HEK293 (cell line): ENCODE measurements at regions not wholly inside any gene's neighbourhood (a gene's known extent, or its start where the extent isn't known, plus 50 kb on each side); places are given as distances from the start of the nearest gene placed in this dataset.

Experiments used
- CTCF ChIA-PET: fragments of 350-600 bp; formaldehyde crosslinking; extraction: SDS; loops from one replicate; lab custom pipeline; 2021; ENCODE audit warnings: antibody characterized with exemption; lab: Yijun Ruan, JAX
- POLR2A ChIA-PET: fragments of 300-600 bp; formaldehyde crosslinking; extraction: SDS; loops from one replicate; lab custom pipeline; 2020; ENCODE audit warnings: antibody characterized with exemption, inconsistent platforms; lab: Yijun Ruan, JAX
- H3K27ac ChIP-seq: fragments of 200-500 bp; sonication (Bioruptor generic); 2 replicates; pipeline ENCODE4 v1.5.1; 2014; ENCODE audit warnings: low read depth, low read length, control low read depth, inconsistent platforms; ENCODE audit errors: extremely low read depth
- H3K36me3 ChIP-seq, 2 experiments: fragments of 200-500 bp in 1 of 2; sonication (Bioruptor generic) in 1 of 2; 1 replicate in 1 of 2; 2 replicates in 1 of 2; pipeline ENCODE4 v1.5.1; 2014 to 2017; ENCODE audit warnings: inconsistent platforms in 2 of 2, low read length in 2 of 2; ENCODE audit not compliant: control insufficient read depth in 2 of 2, insufficient read depth in 1 of 2
- H3K4me1 ChIP-seq: fragments of 200-500 bp; sonication (Bioruptor generic); 2 replicates; pipeline ENCODE4 v1.5.1; 2014; ENCODE audit warnings: mild to moderate bottlenecking, low read length, inconsistent platforms; ENCODE audit not compliant: control insufficient read depth, insufficient read depth
- H3K4me3 ChIP-seq: 2 replicates; pipeline ENCODE4 v1.5.1; 2011; ENCODE audit warnings: low read depth, mild to moderate bottlenecking, control low read depth, low read length, moderate library complexity
- H3K9me3 ChIP-seq: fragments of 200-500 bp; sonication (Bioruptor generic); 2 replicates; pipeline ENCODE4 v1.5.1; 2014; ENCODE audit warnings: low read depth, low read length, inconsistent platforms; ENCODE audit not compliant: control insufficient read depth, insufficient read depth
- BCL11A ChIP-seq: fragments of 450-650 bp; formaldehyde crosslinking; IDR thresholded peaks from 2 replicates; pipeline ENCODE4 v1.5.1; 2016; ENCODE audit warnings: low read depth, missing biosample characterization, missing genetic modification characterization
- KLF9 ChIP-seq: fragments of 450-650 bp; formaldehyde crosslinking; IDR thresholded peaks from 2 replicates; pipeline ENCODE4 v1.5.1; 2016; ENCODE audit warnings: missing biosample characterization, missing genetic modification characterization, low read depth
- OVOL3 ChIP-seq: fragments of 450-650 bp; formaldehyde crosslinking; IDR thresholded peaks from 2 replicates; pipeline ENCODE4 v1.5.1; 2016; ENCODE audit warnings: missing biosample characterization, missing genetic modification characterization
- TRIM28 ChIP-seq: IDR thresholded peaks from 2 replicates; pipeline ENCODE4 v1.6.1; 2011; ENCODE audit warnings: low read length, control low read depth, borderline replicate concordance
- WT1 ChIP-seq: fragments of 450-650 bp; formaldehyde crosslinking; IDR thresholded peaks from 2 replicates; pipeline ENCODE4 v1.5.1; 2016; ENCODE audit warnings: missing biosample characterization, missing genetic modification characterization
- ZNF354C ChIP-seq: fragments of 450-650 bp; formaldehyde crosslinking; IDR thresholded peaks from 2 replicates; pipeline ENCODE4 v1.5.1; 2016; ENCODE audit warnings: missing biosample characterization, missing genetic modification characterization, low read depth, borderline replicate concordance
- ZNF514 ChIP-seq: fragments of 450-650 bp; formaldehyde crosslinking; IDR thresholded peaks from 2 replicates; pipeline ENCODE4 v1.5.1; 2016; ENCODE audit warnings: missing biosample characterization, missing genetic modification characterization
- ZNF549 ChIP-seq: fragments of 450-650 bp; IDR thresholded peaks from 2 replicates; pipeline ENCODE4 v1.5.1; 2018; ENCODE audit warnings: missing biosample characterization, missing genetic modification characterization, mild to moderate bottlenecking, inconsistent platforms, moderate library complexity
- ZNF555 ChIP-seq: fragments of 450-650 bp; formaldehyde crosslinking; conservative IDR thresholded peaks from 2 replicates; pipeline ENCODE4 v1.5.1; 2017; ENCODE audit warnings: missing biosample characterization, mild to moderate bottlenecking, missing genetic modification characterization, inconsistent platforms
- ZNF600 ChIP-seq: fragments of 450-650 bp; formaldehyde crosslinking; IDR thresholded peaks from 2 replicates; pipeline ENCODE4 v1.5.1; 2016; ENCODE audit warnings: missing biosample characterization, missing genetic modification characterization
- ZNF629 ChIP-seq: fragments of 450-650 bp; formaldehyde crosslinking; IDR thresholded peaks from 2 replicates; pipeline ENCODE4 v1.5.1; 2017; ENCODE audit warnings: missing biosample characterization, missing genetic modification characterization
- ZNF658 ChIP-seq: fragments of 450-650 bp; formaldehyde crosslinking; IDR thresholded peaks from 2 replicates; pipeline ENCODE4; 2016; ENCODE audit warnings: missing biosample characterization, missing genetic modification characterization
- ZNF747 ChIP-seq: fragments of 450-650 bp; formaldehyde crosslinking; IDR thresholded peaks from 2 replicates; pipeline ENCODE4 v1.5.1; 2016; ENCODE audit warnings: missing biosample characterization, missing genetic modification characterization
- TF ChIP-seq, protein P1 (sequence below): fragments of 450-650 bp; IDR thresholded peaks from 2 replicates; pipeline ENCODE4 v1.5.1; 2018; ENCODE audit warnings: missing biosample characterization, missing genetic modification characterization
- TF ChIP-seq, protein P2 (sequence below): fragments of 450-650 bp; formaldehyde crosslinking; IDR thresholded peaks from 2 replicates; pipeline ENCODE4 v1.5.1; 2016; ENCODE audit warnings: missing biosample characterization, missing genetic modification characterization
- TF ChIP-seq, protein P3 (sequence below): fragments of 450-650 bp; formaldehyde crosslinking; IDR thresholded peaks from 2 replicates; pipeline ENCODE4 v1.5.1; 2016; ENCODE audit warnings: missing biosample characterization, missing genetic modification characterization
- TF ChIP-seq, protein P4 (sequence below): fragments of 450-650 bp; formaldehyde crosslinking; IDR thresholded peaks from 2 replicates; pipeline ENCODE4 v1.5.1; 2016; ENCODE audit warnings: missing biosample characterization, missing genetic modification characterization
- TF ChIP-seq, protein P5 (sequence below): fragments of 450-650 bp; formaldehyde crosslinking; IDR thresholded peaks from 2 replicates; pipeline ENCODE4 v1.5.1; 2016; ENCODE audit warnings: missing biosample characterization, missing genetic modification characterization, low read depth
- TF ChIP-seq, protein P6 (sequence below): fragments of 450-650 bp; formaldehyde crosslinking; IDR thresholded peaks from 2 replicates; pipeline ENCODE4 v1.5.1; 2017; ENCODE audit warnings: missing biosample characterization, missing genetic modification characterization
- TF ChIP-seq, protein P7 (sequence below): IDR thresholded peaks from 2 replicates; pipeline ENCODE4 v1.6.1; 2011; ENCODE audit warnings: mild to moderate bottlenecking, low read depth, low read length, borderline replicate concordance

DNA sequence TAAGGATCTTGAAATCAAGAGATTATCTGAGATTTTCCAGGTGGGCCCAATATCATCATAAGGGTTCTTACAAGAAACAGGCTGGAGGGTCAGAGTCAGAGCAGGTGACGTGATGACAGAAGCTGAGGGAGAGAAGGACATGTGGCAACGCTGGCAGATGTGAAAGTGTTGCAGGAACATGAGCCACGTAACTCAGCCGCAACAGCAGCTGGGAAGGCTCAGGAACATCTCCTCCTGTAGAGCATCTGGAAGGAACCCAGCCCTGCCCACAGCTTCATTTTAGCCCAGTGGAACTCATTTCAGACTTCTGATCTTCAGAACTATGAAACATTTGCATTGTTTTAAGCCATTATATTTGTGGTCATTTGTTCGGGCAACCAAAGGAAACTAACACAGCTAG, 156.3 kb upstream of the VEGFC start:
- no peak overlapping the region for H3K4me3 ChIP-seq
- TF ChIP-seq, protein P1, sequence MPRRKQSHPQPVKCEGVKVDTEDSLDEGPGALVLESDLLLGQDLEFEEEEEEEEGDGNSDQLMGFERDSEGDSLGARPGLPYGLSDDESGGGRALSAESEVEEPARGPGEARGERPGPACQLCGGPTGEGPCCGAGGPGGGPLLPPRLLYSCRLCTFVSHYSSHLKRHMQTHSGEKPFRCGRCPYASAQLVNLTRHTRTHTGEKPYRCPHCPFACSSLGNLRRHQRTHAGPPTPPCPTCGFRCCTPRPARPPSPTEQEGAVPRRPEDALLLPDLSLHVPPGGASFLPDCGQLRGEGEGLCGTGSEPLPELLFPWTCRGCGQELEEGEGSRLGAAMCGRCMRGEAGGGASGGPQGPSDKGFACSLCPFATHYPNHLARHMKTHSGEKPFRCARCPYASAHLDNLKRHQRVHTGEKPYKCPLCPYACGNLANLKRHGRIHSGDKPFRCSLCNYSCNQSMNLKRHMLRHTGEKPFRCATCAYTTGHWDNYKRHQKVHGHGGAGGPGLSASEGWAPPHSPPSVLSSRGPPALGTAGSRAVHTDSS (tag by site-specific recombination): no peak
- TF ChIP-seq, protein P2, sequence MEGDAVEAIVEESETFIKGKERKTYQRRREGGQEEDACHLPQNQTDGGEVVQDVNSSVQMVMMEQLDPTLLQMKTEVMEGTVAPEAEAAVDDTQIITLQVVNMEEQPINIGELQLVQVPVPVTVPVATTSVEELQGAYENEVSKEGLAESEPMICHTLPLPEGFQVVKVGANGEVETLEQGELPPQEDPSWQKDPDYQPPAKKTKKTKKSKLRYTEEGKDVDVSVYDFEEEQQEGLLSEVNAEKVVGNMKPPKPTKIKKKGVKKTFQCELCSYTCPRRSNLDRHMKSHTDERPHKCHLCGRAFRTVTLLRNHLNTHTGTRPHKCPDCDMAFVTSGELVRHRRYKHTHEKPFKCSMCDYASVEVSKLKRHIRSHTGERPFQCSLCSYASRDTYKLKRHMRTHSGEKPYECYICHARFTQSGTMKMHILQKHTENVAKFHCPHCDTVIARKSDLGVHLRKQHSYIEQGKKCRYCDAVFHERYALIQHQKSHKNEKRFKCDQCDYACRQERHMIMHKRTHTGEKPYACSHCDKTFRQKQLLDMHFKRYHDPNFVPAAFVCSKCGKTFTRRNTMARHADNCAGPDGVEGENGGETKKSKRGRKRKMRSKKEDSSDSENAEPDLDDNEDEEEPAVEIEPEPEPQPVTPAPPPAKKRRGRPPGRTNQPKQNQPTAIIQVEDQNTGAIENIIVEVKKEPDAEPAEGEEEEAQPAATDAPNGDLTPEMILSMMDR (tag by site-specific recombination): no peak
- TF ChIP-seq, protein P3, sequence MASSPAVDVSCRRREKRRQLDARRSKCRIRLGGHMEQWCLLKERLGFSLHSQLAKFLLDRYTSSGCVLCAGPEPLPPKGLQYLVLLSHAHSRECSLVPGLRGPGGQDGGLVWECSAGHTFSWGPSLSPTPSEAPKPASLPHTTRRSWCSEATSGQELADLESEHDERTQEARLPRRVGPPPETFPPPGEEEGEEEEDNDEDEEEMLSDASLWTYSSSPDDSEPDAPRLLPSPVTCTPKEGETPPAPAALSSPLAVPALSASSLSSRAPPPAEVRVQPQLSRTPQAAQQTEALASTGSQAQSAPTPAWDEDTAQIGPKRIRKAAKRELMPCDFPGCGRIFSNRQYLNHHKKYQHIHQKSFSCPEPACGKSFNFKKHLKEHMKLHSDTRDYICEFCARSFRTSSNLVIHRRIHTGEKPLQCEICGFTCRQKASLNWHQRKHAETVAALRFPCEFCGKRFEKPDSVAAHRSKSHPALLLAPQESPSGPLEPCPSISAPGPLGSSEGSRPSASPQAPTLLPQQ (tag by site-specific recombination): no peak
- TF ChIP-seq ZNF514 (tag by site-specific recombination) (no peak), TRIM28 (no peak), ZNF555 (tag by site-specific recombination) (no peak)
- TF ChIP-seq, protein P4, sequence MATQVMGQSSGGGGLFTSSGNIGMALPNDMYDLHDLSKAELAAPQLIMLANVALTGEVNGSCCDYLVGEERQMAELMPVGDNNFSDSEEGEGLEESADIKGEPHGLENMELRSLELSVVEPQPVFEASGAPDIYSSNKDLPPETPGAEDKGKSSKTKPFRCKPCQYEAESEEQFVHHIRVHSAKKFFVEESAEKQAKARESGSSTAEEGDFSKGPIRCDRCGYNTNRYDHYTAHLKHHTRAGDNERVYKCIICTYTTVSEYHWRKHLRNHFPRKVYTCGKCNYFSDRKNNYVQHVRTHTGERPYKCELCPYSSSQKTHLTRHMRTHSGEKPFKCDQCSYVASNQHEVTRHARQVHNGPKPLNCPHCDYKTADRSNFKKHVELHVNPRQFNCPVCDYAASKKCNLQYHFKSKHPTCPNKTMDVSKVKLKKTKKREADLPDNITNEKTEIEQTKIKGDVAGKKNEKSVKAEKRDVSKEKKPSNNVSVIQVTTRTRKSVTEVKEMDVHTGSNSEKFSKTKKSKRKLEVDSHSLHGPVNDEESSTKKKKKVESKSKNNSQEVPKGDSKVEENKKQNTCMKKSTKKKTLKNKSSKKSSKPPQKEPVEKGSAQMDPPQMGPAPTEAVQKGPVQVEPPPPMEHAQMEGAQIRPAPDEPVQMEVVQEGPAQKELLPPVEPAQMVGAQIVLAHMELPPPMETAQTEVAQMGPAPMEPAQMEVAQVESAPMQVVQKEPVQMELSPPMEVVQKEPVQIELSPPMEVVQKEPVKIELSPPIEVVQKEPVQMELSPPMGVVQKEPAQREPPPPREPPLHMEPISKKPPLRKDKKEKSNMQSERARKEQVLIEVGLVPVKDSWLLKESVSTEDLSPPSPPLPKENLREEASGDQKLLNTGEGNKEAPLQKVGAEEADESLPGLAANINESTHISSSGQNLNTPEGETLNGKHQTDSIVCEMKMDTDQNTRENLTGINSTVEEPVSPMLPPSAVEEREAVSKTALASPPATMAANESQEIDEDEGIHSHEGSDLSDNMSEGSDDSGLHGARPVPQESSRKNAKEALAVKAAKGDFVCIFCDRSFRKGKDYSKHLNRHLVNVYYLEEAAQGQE (tag by site-specific recombination): no peak
- TF ChIP-seq, protein P5, sequence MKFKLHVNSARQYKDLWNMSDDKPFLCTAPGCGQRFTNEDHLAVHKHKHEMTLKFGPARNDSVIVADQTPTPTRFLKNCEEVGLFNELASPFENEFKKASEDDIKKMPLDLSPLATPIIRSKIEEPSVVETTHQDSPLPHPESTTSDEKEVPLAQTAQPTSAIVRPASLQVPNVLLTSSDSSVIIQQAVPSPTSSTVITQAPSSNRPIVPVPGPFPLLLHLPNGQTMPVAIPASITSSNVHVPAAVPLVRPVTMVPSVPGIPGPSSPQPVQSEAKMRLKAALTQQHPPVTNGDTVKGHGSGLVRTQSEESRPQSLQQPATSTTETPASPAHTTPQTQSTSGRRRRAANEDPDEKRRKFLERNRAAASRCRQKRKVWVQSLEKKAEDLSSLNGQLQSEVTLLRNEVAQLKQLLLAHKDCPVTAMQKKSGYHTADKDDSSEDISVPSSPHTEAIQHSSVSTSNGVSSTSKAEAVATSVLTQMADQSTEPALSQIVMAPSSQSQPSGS (tag by site-specific recombination): no peak
- H3K27ac ChIP-seq: no peak overlapping the region
- H3K9me3 ChIP-seq: no peaks in the 10 kb centered on the region
- no peaks in the 10 kb centered on the region for H3K36me3 ChIP-seq
- POLR2A ChIA-PET: no interaction called here
- H3K4me1 ChIP-seq: no peaks in the 10 kb centered on the region
- CTCF ChIA-PET: interaction anchor here (0.6 kb wide), 1 partner anchor 20 kb away, joined by 4 read pairs; no protein-coding TSS in a partner anchor

DNA sequence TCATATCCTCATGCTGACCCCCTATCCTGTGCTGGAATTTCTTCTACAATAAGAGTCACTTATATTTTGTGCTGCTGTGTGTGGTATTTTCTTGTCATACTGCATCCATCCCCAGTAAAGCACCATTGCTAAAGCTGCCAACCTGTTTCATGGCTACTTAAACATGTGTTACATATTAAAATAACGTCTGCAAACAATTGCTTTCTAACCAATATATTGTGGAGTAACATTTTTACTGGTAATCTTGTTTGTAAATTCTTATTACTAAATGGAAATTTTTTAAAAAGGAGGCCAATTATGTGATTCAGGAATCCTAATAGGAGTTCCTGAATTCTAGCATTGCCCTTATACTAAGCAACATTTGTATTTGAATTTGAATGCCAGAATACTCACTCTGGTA, 160.3 kb upstream of the VEGFC start:
- Histone ChIP-seq H3K4me3 (no peak overlapping the region), H3K9me3 (no peaks in the 10 kb centered on the region), H3K36me3 (no peaks in the 10 kb centered on the region), H3K4me1 (no peaks in the 10 kb centered on the region), H3K27ac (no peak overlapping the region)
- ChIA-PET POLR2A (no interaction called here), CTCF (no interaction called here)
- TF ChIP-seq, protein P6, sequence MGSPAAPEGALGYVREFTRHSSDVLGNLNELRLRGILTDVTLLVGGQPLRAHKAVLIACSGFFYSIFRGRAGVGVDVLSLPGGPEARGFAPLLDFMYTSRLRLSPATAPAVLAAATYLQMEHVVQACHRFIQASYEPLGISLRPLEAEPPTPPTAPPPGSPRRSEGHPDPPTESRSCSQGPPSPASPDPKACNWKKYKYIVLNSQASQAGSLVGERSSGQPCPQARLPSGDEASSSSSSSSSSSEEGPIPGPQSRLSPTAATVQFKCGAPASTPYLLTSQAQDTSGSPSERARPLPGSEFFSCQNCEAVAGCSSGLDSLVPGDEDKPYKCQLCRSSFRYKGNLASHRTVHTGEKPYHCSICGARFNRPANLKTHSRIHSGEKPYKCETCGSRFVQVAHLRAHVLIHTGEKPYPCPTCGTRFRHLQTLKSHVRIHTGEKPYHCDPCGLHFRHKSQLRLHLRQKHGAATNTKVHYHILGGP (tag by site-specific recombination): no peak
- TF ChIP-seq ZNF549 (no peak), ZNF600 (tag by site-specific recombination) (no peak), ZNF629 (no peak), WT1 (tag by site-specific recombination) (no peak), ZNF354C (tag by site-specific recombination) (no peak), ZNF658 (tag by site-specific recombination) (no peak), KLF9 (tag by site-specific recombination) (no peak), BCL11A (no peak), OVOL3 (tag by site-specific recombination) (no peak), ZNF747 (no peak)
- TF ChIP-seq, protein P7, sequence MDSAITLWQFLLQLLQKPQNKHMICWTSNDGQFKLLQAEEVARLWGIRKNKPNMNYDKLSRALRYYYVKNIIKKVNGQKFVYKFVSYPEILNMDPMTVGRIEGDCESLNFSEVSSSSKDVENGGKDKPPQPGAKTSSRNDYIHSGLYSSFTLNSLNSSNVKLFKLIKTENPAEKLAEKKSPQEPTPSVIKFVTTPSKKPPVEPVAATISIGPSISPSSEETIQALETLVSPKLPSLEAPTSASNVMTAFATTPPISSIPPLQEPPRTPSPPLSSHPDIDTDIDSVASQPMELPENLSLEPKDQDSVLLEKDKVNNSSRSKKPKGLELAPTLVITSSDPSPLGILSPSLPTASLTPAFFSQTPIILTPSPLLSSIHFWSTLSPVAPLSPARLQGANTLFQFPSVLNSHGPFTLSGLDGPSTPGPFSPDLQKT: no peak
